Common myeloid progenitor, CD34-positive (primary cell): ENCODE measurements at regions not wholly inside any gene's neighbourhood (a gene's known extent, or its start where the extent isn't known, plus 50 kb on each side); places are given as distances from the start of the nearest gene placed in this dataset.

Experiments
- CTCF ChIA-PET: fragments of 350-600 bp; sonication (Branson Sonifier 250); formaldehyde crosslinking; loops from one replicate; lab custom pipeline; 2021; ENCODE audit warnings: antibody characterized with exemption; lab: Charles Lee
- POLR2A ChIA-PET: fragments of 350-600 bp; sonication (Branson Sonifier 250); formaldehyde crosslinking; loops from one replicate; lab custom pipeline; 2021; ENCODE audit warnings: antibody characterized with exemption; lab: Charles Lee
- DNase-seq, 3 donors: peaks; one replicate each; pipeline versions ENCODE4 v3.0.0 to v3.0.0-alpha.2; 2013
- H3K27ac ChIP-seq, 2 experiments: 1 replicate in 1 of 2; 2 replicates in 1 of 2; pipeline ENCODE4 v1.7.0; 2013; ENCODE audit warnings: inconsistent platforms in 2 of 2, low read length in 2 of 2, mild to moderate bottlenecking in 2 of 2, low read depth in 1 of 2, moderate library complexity in 1 of 2; ENCODE audit not compliant: severe bottlenecking in 2 of 2, insufficient read depth in 1 of 2, poor library complexity in 1 of 2
- H3K27me3 ChIP-seq, 5 experiments: replicated peaks in 2 of 5; 1 replicate in 3 of 5; 2 replicates in 2 of 5; pipeline versions ENCODE4 v1.6.1 to v1.7.0; 2013; ENCODE audit warnings: low read length in 4 of 5, mild to moderate bottlenecking in 2 of 5, moderate library complexity in 2 of 5, inconsistent platforms in 1 of 5; ENCODE audit not compliant: insufficient read depth in 5 of 5, control insufficient read depth in 4 of 5
- H3K36me3 ChIP-seq, 4 experiments: 1 replicate in 2 of 4; 2 replicates in 2 of 4; pipeline versions ENCODE4 v1.6.1 to v1.7.0; 2013; ENCODE audit warnings: low read length in 3 of 4, control low read depth in 1 of 4, mild to moderate bottlenecking in 1 of 4; ENCODE audit not compliant: control insufficient read depth in 4 of 4, insufficient read depth in 4 of 4
- H3K4me1 ChIP-seq, 4 experiments: 1 replicate in 3 of 4; 2 replicates in 1 of 4; pipeline versions ENCODE4 v1.6.1 to v1.7.1; 2013; ENCODE audit warnings: low read length in 3 of 4, mild to moderate bottlenecking in 3 of 4, control low read depth in 1 of 4, inconsistent platforms in 1 of 4, moderate library complexity in 1 of 4; ENCODE audit not compliant: control insufficient read depth in 4 of 4, insufficient read depth in 4 of 4; ENCODE audit errors: control extremely low read depth in 1 of 4
- H3K4me3 ChIP-seq, 7 experiments: 1 replicate in 4 of 7; 2 replicates in 3 of 7; pipeline versions ENCODE4 v1.5.1 to v1.7.0; 2013; ENCODE audit warnings: mild to moderate bottlenecking in 7 of 7, low read length in 6 of 7, moderate library complexity in 6 of 7, inconsistent platforms in 2 of 7, low read depth in 2 of 7, control low read depth in 1 of 7; ENCODE audit not compliant: insufficient read depth in 4 of 7, control insufficient read depth in 1 of 7; ENCODE audit errors: extremely low read depth in 1 of 7
- H3K9me3 ChIP-seq, 5 experiments: 1 replicate in 4 of 5; 2 replicates in 1 of 5; pipeline versions ENCODE4 v1.6.1 to v1.7.1; 2013; ENCODE audit warnings: low read length in 4 of 5, mild to moderate bottlenecking in 2 of 5, inconsistent platforms in 1 of 5, low read depth in 1 of 5, moderate library complexity in 1 of 5; ENCODE audit not compliant: control insufficient read depth in 4 of 5, insufficient read depth in 2 of 5; ENCODE audit errors: control extremely low read depth in 1 of 5
- WGBS: methylation state at CpG from one replicate; pipeline ENCODE4 v1.1.5; 2013; ENCODE audit not compliant: insufficient coverage; 5-methylcytosine and 5-hydroxymethylcytosine counted together

GRCh38 chr12:67572492-67572891 lies 76.1 kb upstream of the DYRK2 start:
- Histone ChIP-seq H3K36me3 (no peaks in the 10 kb centered on the region), H3K9me3 (no peaks in the 10 kb centered on the region), H3K4me3 (no peak overlapping the region), H3K27me3 (no peaks in the 10 kb centered on the region), H3K4me1 (no peaks in the 10 kb centered on the region), H3K27ac (no peak overlapping the region)
- ChIA-PET CTCF (interaction anchor here (0.9 kb wide), 1 partner anchor 9 kb away, joined by 3 read pairs; no protein-coding TSS in a partner anchor), POLR2A (no interaction called here)
- DNase-seq, result no peak

- peaks cover 0 to 2% (median under 1%) of the 10 kb centered on the region in 4 experiments for H3K4me1 ChIP-seq
- no peaks in the 10 kb centered on the region for H3K36me3 ChIP-seq
- H3K27me3 ChIP-seq, result no peaks in the 10 kb centered on the region
- POLR2A ChIA-PET, result no interaction called here
- no peaks in the 10 kb centered on the region for H3K9me3 ChIP-seq
- CTCF ChIA-PET, result interaction anchor here (0.9 kb wide), 1 partner anchor 8 kb away, joined by 3 read pairs; no protein-coding TSS in a partner anchor
- WGBS, result 88% methylated on average over 2 of the region's 4 CpGs
- no peak overlapping the region for H3K4me3 ChIP-seq
- no peak overlapping the region for H3K27ac ChIP-seq
- DNase-seq, result no peak
Observed at GRCh38 chr12:67573566-67573965, 75.0 kb upstream of the DYRK2 start.

- Histone ChIP-seq H3K27ac (no peak overlapping the region), H3K9me3 (no peaks in the 10 kb centered on the region), H3K4me3 (no peak overlapping the region), H3K27me3 (no peaks in the 10 kb centered on the region), H3K36me3 (no peaks in the 10 kb centered on the region), H3K4me1 (peaks cover 4 to 15% (median 8%) of the 10 kb centered on the region in 4 experiments)
- ChIA-PET POLR2A (no interaction called here), CTCF (interaction anchor here (0.8 kb wide), 1 partner anchor 17 kb away, joined by 3 read pairs; no protein-coding TSS in a partner anchor)
- DNase-seq, result peak in 2 of 3 donors; percentile 69 to 74
- 73% methylated on average over 2 of the region's 3 CpGs for WGBS
Observed at GRCh38 chr12:67578976-67579661, 69.4 kb upstream of the DYRK2 start.

- H3K4me3 ChIP-seq, result no peak overlapping the region
- H3K4me1 ChIP-seq, result peaks cover 4 to 15% (median 8%) of the 10 kb centered on the region in 4 experiments
- WGBS, result no CpG with 5 or more reads among the region's 1 CpG
- CTCF ChIA-PET, result interaction anchor here (0.8 kb wide), 1 partner anchor 17 kb away, joined by 3 read pairs; no protein-coding TSS in a partner anchor
- no peaks in the 10 kb centered on the region for H3K9me3 ChIP-seq
- H3K27ac ChIP-seq, result no peak overlapping the region
- no peaks in the 10 kb centered on the region for H3K36me3 ChIP-seq
- POLR2A ChIA-PET, result no interaction called here
- peak in 1 of 3 donors; percentile 8 for DNase-seq
- H3K27me3 ChIP-seq, result no peaks in the 10 kb centered on the region
Observed at GRCh38 chr12:67579662-67580003, 68.9 kb upstream of the DYRK2 start.

- ChIA-PET CTCF (no interaction called here), POLR2A (interaction anchor here (0.6 kb wide), 1 partner anchor 84 kb away, joined by 3 read pairs; no protein-coding TSS in a partner anchor)
- peaks cover 4 to 15% (median 8%) of the 10 kb centered on the region in 4 experiments for H3K4me1 ChIP-seq
Observed at GRCh38 chr12:67582238-67582834, 66.2 kb upstream of the DYRK2 start.

GRCh38 chr12:67582844-67583243 lies 65.7 kb upstream of the DYRK2 start:
- CTCF ChIA-PET, result no interaction called here
- H3K27ac ChIP-seq, result no peak overlapping the region
- H3K4me3 ChIP-seq, result no peak overlapping the region
- H3K36me3 ChIP-seq, result no peaks in the 10 kb centered on the region
- no peaks in the 10 kb centered on the region for H3K9me3 ChIP-seq
- DNase-seq, result no peak
- H3K27me3 ChIP-seq, result no peaks in the 10 kb centered on the region
- POLR2A ChIA-PET, result no interaction called here
- peaks cover 4 to 15% (median 8%) of the 10 kb centered on the region in 4 experiments for H3K4me1 ChIP-seq
- no CpG with 5 or more reads among the region's 2 CpGs for WGBS

More at GRCh38 chr12:67582238-67582834, 66.2 kb upstream of the DYRK2 start:
- Histone ChIP-seq H3K4me3 (no peak overlapping the region), H3K27ac (no peak overlapping the region), H3K27me3 (no peaks in the 10 kb centered on the region), H3K36me3 (no peaks in the 10 kb centered on the region), H3K9me3 (no peaks in the 10 kb centered on the region)
- 70% methylated on average over 2 of the region's 3 CpGs for WGBS
- peak in 1 of 3 donors; percentile 8 for DNase-seq

- Histone ChIP-seq H3K27me3 (no peaks in the 10 kb centered on the region), H3K4me1 (peaks cover 0 to 16% (median 15%) of the 10 kb centered on the region in 4 experiments), H3K4me3 (no peak overlapping the region), H3K27ac (no peak overlapping the region), H3K9me3 (no peaks in the 10 kb centered on the region), H3K36me3 (no peaks in the 10 kb centered on the region)
- ChIA-PET POLR2A (no interaction called here), CTCF (no interaction called here)
- 85% methylated on average over 3 of the region's 4 CpGs for WGBS
- DNase-seq, result no peak
Observed at GRCh38 chr12:67586951-67587350, 61.6 kb upstream of the DYRK2 start.
